ENCODE measurements at regions not wholly inside any gene's neighbourhood (a gene's known extent, or its start where the extent isn't known, plus 50 kb on each side); places are given as distances from the start of the nearest gene placed in this dataset.
A peak's percentile ranks its signal among the peaks of the same experiment; 100 is the strongest.

- DNase-seq (ENCODE audit: low read depth) = no peak
These were observed 54.7 kb downstream of the GLUD2 start for GRCh38 chrX:121102101-121102500.

GRCh38 chrX:121103381-121103780, 56.0 kb downstream of the GLUD2 start:
- DNase-seq (ENCODE audit: low read depth) = no peak

- no peak for DNase-seq (ENCODE audit: low read depth)
These were observed 59.2 kb downstream of the GLUD2 start for GRCh38 chrX:121106484-121107235.

- DNase-seq (ENCODE audit: low read depth) = no peak
These were observed 62.6 kb downstream of the GLUD2 start for GRCh38 chrX:121109986-121110385.

GRCh38 chrX:121110536-121110935, 63.1 kb downstream of the GLUD2 start:
- no peak for DNase-seq (ENCODE audit: low read depth)

GRCh38 chrX:121114691-121115090, 67.3 kb downstream of the GLUD2 start:
- DNase-seq (ENCODE audit: low read depth) = no peak

GRCh38 chrX:121120690-121121605, 73.5 kb downstream of the GLUD2 start:
- no peak for DNase-seq (ENCODE audit: low read depth)

- DNase-seq (ENCODE audit: low read depth) = no peak
These were observed 74.9 kb downstream of the GLUD2 start for GRCh38 chrX:121122332-121122731.

- no peak for DNase-seq (ENCODE audit: low read depth)
These were observed 81.8 kb downstream of the GLUD2 start for GRCh38 chrX:121128925-121129877.

- no peak for DNase-seq (ENCODE audit: low read depth)
These were observed 85.3 kb downstream of the GLUD2 start for GRCh38 chrX:121132675-121133074.

- DNase-seq (ENCODE audit: low read depth) = no peak
These were observed 88.2 kb downstream of the GLUD2 start for GRCh38 chrX:121135488-121136207.

GRCh38 chrX:121146059-121146628, 98.7 kb downstream of the GLUD2 start:
- DNase-seq (ENCODE audit: low read depth) = peak; percentile 3

- DNase-seq (ENCODE audit: low read depth) = no peak
These were observed 102.8 kb downstream of the GLUD2 start for GRCh38 chrX:121150217-121150616.

- DNase-seq (ENCODE audit: low read depth) = no peak
These were observed 103.9 kb downstream of the GLUD2 start for GRCh38 chrX:121151293-121151692.

GRCh38 chrX:121154858-121155404, 107.5 kb downstream of the GLUD2 start:
- no peak for DNase-seq (ENCODE audit: low read depth)

- DNase-seq (ENCODE audit: low read depth) = no peak
These were observed 113.6 kb downstream of the GLUD2 start for GRCh38 chrX:121160987-121161386.

GRCh38 chrX:121161501-121161933, 114.1 kb downstream of the GLUD2 start:
- DNase-seq (ENCODE audit: low read depth) = no peak

- DNase-seq (ENCODE audit: low read depth) = no peak
These were observed 116.0 kb downstream of the GLUD2 start for GRCh38 chrX:121163443-121163842.

GRCh38 chrX:121165930-121166359, 118.5 kb downstream of the GLUD2 start:
- no peak for DNase-seq (ENCODE audit: low read depth)

Data from non-pigmented ciliary epithelial cell (primary cell).